HFF-Myc (cell line): ENCODE measurements at regions not wholly inside any gene's neighbourhood (a gene's known extent, or its start where the extent isn't known, plus 50 kb on each side); places are given as distances from the start of the nearest gene placed in this dataset.
A peak's percentile ranks its signal among the peaks of the same experiment; 100 is the strongest.
"Not testable (repeated sequence)": the region's sequence is repeated elsewhere in the genome, so short reads cannot be mapped to it uniquely, and the experiment has no call there.

Experiments used
- DNase-seq: peaks from one replicate; pipeline ENCODE4 v3.0.0-alpha.2; 2011; ENCODE audit warnings: low read depth; ENCODE audit errors: extremely low read depth
- H3K4me3 ChIP-seq: replicated peaks from 2 replicates; pipeline ENCODE4 v1.5.1; 2011; ENCODE audit warnings: low read depth, mild to moderate bottlenecking, control low read depth, low read length
- CTCF ChIP-seq: IDR thresholded peaks from 2 replicates; pipeline ENCODE4 v1.5.1; 2012; ENCODE audit warnings: mild to moderate bottlenecking, low read depth, low read length, control low read depth; ENCODE audit errors: missing control alignments

DNA sequence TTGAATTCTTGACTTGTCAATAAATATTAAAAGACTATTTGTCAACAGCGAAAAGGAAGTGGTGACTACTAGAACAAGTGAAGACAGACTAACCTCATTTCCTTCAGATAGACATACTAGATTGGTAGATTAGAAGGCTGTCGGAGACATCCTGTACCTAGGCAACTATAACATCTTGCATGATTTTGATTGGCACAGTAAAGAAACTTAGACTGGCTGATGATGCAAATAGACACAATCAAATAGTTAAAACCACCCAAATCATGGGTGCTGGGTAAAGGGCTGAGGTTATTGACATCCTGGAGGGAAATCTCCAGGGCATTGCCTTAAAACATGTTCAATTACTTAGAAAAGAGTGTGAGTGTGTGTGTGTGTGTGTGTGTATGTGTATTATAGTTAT lies 85.9 kb upstream of the EDEM3 start:
- TF ChIP-seq CTCF = no peak
- DNase-seq = no peak
- H3K4me3 ChIP-seq = no peak overlapping the region

DNA sequence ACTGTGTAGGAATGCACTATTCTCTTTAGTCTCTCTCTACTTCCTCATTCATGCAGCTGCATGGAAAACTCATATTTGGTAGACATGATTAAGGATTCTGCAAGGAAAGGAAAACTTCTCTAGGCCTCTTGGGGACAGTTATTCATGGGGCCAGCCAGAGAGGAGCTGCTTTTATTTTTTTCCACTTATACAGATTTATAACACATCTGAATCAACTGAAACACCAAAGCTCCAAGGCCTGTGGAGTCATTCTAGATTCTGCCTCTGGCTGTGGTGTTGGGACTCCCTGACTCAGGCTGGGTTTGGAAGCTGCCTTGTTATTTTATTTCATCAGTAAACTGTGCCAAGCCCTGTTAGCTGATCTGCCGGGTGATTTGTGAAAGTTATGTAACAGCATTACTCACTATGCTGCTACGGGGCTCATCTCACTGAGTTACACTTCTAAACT lies 83.9 kb upstream of the EDEM3 start:
- DNase-seq = peak; percentile 56
- TF ChIP-seq CTCF = no peak
- H3K4me3 ChIP-seq = no peak overlapping the region

- DNase-seq = no peak
- H3K4me3 ChIP-seq = no peak overlapping the region
- TF ChIP-seq CTCF = no peak
Measured at GRCh38 chr1:184836934-184837895, 82.6 kb upstream of the EDEM3 start.

- no peak for TF ChIP-seq CTCF
Measured at GRCh38 chr1:184836141-184836540, 81.5 kb upstream of the EDEM3 start.

GRCh38 chr1:184833994-184834393 lies 79.3 kb upstream of the EDEM3 start:
- not testable (repeated sequence) for DNase-seq, H3K4me3 ChIP-seq

More at GRCh38 chr1:184836141-184836540, 81.5 kb upstream of the EDEM3 start:
- no peak overlapping the region for H3K4me3 ChIP-seq
- DNase-seq = no peak

DNA sequence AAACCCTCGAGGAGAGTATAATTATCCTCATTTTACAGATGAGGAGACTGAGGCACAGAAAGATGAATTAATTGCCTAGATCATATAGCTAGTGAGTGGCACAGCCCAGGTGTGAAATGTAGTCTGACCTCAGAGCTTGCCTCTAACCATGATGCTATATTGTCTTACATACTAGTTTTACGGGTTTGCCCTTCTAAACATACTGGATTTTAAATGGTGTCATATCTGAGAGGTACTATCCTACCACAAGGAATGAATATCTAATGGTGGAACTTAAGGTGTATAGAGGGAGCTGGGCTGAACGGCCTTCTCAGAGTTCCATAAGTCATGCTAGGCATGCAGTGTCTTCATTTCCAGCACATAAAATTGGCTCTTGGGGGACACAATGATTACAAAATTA lies 77.9 kb upstream of the EDEM3 start:
- no peak for DNase-seq
- no peak overlapping the region for H3K4me3 ChIP-seq

DNA sequence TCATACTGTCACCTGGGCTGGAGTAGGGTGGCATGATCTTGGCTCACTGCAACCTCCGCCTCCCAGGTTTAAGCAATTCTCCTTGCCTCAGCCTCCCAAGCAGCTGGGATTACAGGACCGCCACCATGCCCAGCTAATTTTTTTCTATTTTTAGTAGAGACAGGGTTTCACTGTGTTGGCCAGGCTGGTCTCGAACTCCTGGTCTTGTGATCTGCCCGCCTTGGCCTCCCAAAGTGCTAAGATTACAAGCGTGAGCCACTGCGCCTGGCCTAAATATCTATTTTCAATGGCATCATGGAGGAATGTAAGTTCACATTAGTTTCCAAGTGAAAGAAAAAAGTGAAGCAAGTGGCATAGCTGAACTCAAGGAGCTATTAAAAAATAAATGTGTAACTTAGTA lies 74.8 kb upstream of the EDEM3 start:
- H3K4me3 ChIP-seq, DNase-seq: not testable (repeated sequence)

More for the DNA sequence above, 77.9 kb upstream of the EDEM3 start:
- no peak for TF ChIP-seq CTCF

DNA sequence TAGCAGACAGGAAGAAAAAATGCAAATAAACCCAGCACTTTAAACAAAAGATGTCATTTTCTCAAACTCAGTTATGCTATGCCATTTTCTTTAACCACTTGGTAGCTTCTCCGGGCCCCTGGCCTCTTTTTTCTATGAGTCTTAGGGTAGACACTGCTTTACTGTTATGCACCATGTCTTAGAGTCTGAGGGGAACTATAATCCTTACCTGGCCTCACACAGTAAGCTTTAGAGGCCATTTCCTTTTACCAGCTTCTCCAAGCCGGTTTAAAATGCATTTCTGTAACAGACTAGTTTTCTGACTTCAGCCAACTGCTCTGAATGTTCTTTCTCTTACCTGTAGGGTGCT lies 73.7 kb upstream of the EDEM3 start:
- no peak for TF ChIP-seq CTCF
- H3K4me3 ChIP-seq = no peak overlapping the region
- no peak for DNase-seq
